ENCODE measurements at regions not wholly inside any gene's neighbourhood (a gene's known extent, or its start where the extent isn't known, plus 50 kb on each side); places are given as distances from the start of the nearest gene placed in this dataset.
"Not testable (repeated sequence)": the region's sequence is repeated elsewhere in the genome, so short reads cannot be mapped to it uniquely, and the experiment has no call there.

DNA sequence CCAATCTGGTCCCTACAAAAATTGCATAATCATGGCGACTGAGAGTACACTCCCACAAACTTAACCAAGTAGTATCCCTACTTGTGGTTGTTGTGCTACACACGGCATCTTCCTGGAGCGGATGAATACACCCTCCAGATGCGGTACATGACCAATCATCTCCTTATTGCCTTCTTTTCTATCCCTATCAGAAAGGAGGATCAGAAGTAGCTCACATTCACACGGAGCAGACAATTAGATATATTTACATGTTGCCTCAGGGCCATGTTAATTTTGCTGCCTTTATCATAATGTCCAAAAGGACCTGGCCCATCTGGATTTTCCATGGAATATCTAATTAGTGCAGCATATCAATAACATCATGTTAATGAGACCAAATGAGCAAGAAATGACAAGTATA, 96.4 kb upstream of the RNU6-1 start:
- no peak overlapping the region for H3K27ac ChIP-seq (ENCODE audit: low read length)
- DNase-seq = no peak
- H3K4me3 ChIP-seq (ENCODE audit: low read length) = no peak overlapping the region
- no peaks in the 10 kb centered on the region for H4K20me1 ChIP-seq (ENCODE audit: insufficient read depth, low read depth, low read length)
- H3K9me3 ChIP-seq (ENCODE audit: low read length) = no peaks in the 10 kb centered on the region
- H3K9ac ChIP-seq (ENCODE audit: low read length) = no peak overlapping the region
- H2AFZ ChIP-seq (ENCODE audit: low read length) = no peak overlapping the region
- H3K9me2 ChIP-seq (replicated peaks; ENCODE audit: insufficient read depth, low read length) = no peaks in the 10 kb centered on the region
- no peaks in the 10 kb centered on the region for H3K79me2 ChIP-seq (ENCODE audit: low read length)
- H3K4me1 ChIP-seq (ENCODE audit: low read length) = peaks cover 19% of the 10 kb centered on the region
- no peaks in the 10 kb centered on the region for H3K36me3 ChIP-seq (ENCODE audit: insufficient read depth, low read length)
- H3K27me3 ChIP-seq (ENCODE audit: low read length) = no peaks in the 10 kb centered on the region
- no peak overlapping the region for H3K4me2 ChIP-seq (ENCODE audit: low read depth, low read length, poor library complexity, severe bottlenecking)

DNA sequence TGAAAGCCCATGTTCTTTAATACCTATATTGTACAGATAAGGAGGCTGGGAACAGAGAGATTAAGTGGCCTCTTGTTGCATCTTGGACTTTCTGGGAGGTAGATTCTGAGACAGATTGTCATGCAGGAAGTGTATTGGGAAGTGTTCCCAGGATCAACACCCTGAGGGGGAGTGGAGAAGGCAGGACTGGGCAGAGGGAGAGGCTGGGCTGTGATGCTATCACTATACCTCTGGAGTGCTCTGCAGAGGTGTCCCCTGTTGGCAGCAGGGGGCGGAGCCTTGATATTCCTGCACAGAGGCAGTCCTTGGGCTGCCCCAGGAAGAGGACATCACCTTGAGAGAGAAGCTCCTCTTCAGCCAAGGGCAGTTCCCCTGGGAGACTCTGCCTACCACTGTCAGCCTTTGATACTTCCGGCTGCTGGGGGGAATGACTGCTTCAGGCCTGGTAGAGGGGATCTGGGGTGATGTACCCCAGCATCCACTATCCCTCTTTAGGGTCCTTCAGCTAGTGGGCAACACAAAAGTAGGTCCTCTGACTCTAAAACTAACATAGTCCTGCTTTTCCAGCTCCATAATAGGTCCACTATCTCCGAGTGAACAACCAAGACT, 97.4 kb upstream of the RNU6-1 start:
- Histone ChIP-seq H2AFZ (ENCODE audit: low read length) (peak overlapping the region; percentile 97; the same call in 1 of the 2 replicates), H3K9ac (ENCODE audit: low read length) (no peak overlapping the region), H3K4me3 (ENCODE audit: low read length) (no peak overlapping the region), H3K79me2 (ENCODE audit: low read length) (no peaks in the 10 kb centered on the region), H3K27me3 (ENCODE audit: low read length) (no peaks in the 10 kb centered on the region), H3K4me1 (ENCODE audit: low read length) (peaks cover 19% of the 10 kb centered on the region), H4K20me1 (ENCODE audit: insufficient read depth, low read depth, low read length) (no peaks in the 10 kb centered on the region), H3K9me3 (ENCODE audit: low read length) (no peaks in the 10 kb centered on the region), H3K27ac (ENCODE audit: low read length) (0 out of 2 replicates have a peak overlapping the region, but pooled peaks have one; percentile 84), H3K4me2 (ENCODE audit: low read depth, low read length, poor library complexity, severe bottlenecking) (peak overlapping the region; percentile 73), H3K9me2 (replicated peaks; ENCODE audit: insufficient read depth, low read length) (no peaks in the 10 kb centered on the region), H3K36me3 (ENCODE audit: insufficient read depth, low read length) (no peaks in the 10 kb centered on the region)
- peak; percentile 52 for DNase-seq

DNA sequence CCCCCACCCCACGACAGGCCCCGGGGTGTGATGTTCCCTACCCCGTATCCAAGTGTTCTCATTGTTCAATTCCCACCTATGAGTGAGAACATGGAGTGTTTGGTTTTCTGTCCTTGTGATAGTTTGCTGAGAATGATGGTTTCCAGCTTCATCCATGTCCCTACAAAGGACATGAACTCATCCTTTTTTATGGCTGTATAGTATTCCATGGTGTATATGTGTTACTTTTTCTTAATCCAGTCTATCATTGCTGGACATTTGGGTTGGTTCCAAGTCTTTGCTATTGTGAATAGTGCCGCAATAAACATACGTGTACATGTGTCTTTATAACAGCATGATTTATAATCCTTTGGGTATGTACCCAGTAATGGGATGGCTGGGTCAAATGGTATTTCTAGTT, 99.3 kb upstream of the RNU6-1 start:
- not testable (repeated sequence) for H4K20me1 ChIP-seq (ENCODE audit: insufficient read depth, low read depth, low read length); H3K79me2 ChIP-seq (ENCODE audit: low read length); H2AFZ ChIP-seq (ENCODE audit: low read length); DNase-seq; H3K9me3 ChIP-seq (ENCODE audit: low read length); H3K4me3 ChIP-seq (ENCODE audit: low read length); H3K9ac ChIP-seq (ENCODE audit: low read length); H3K9me2 ChIP-seq (replicated peaks; ENCODE audit: insufficient read depth, low read length); H3K4me2 ChIP-seq (ENCODE audit: low read depth, low read length, poor library complexity, severe bottlenecking); H3K36me3 ChIP-seq (ENCODE audit: insufficient read depth, low read length); H3K27ac ChIP-seq (ENCODE audit: low read length); H3K27me3 ChIP-seq (ENCODE audit: low read length)
- H3K4me1 ChIP-seq (ENCODE audit: low read length) = peaks cover 19% of the 10 kb centered on the region

DNA sequence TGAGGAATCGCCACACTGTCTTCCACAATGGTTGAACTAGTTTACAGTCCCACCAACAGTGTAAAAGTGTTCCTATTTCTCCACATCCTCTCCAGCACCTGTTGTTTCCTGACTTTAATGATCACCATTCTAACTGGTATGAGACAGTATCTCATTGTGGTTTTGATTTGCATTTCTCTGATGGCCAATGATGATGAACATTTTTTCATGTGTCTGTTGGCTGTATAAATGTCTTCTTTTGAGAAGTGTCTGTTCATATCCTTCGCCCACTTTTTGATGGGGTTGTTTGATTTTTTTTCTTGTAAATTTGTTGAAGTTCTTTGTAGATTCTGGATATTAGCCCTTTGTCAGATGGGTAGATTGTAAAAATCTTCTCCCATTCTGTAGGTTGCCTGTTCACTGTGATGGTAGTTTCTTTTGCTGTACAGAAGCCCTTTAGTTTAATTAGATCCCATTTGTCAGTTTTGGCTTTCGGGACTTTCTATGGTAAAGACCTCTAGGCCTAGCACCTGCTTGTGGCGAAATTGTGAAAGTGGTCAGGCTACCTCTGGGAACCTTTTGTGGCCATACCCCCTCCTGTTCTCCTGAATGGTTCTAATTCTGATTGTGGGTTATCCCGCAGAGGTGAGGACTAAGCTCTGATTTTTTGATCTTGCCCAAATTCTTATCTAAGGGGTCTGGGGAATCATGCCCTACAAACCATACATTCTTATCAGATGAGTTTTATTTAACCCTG, 99.9 kb upstream of the RNU6-1 start:
- H3K4me2 ChIP-seq (ENCODE audit: low read depth, low read length, poor library complexity, severe bottlenecking); H3K36me3 ChIP-seq (ENCODE audit: insufficient read depth, low read length); H3K79me2 ChIP-seq (ENCODE audit: low read length); H3K9me3 ChIP-seq (ENCODE audit: low read length); H3K4me3 ChIP-seq (ENCODE audit: low read length); H4K20me1 ChIP-seq (ENCODE audit: insufficient read depth, low read depth, low read length); H3K27me3 ChIP-seq (ENCODE audit: low read length); H3K9me2 ChIP-seq (replicated peaks; ENCODE audit: insufficient read depth, low read length); DNase-seq; H2AFZ ChIP-seq (ENCODE audit: low read length); H3K27ac ChIP-seq (ENCODE audit: low read length); H3K9ac ChIP-seq (ENCODE audit: low read length): not testable (repeated sequence)
- H3K4me1 ChIP-seq (ENCODE audit: low read length) = peaks cover 19% of the 10 kb centered on the region

DNA sequence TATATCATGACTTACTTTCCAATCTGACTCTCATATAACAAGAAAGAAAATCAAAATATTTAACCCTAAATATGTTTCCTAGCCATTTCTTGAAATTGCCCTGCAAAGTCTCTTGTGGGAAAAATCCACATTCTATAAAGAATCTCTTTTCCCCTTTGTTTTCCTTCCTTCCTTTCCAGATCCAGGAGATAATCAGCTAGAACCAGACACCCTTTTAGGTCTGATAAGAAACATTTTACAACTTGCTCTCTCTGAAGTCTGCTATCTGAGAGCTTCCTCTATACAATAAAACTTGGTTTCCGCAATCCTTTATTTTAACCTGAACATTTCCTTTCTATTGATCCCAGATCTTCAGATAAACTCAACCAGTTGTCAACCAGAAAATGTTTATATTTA, 100.5 kb upstream of the RNU6-1 start:
- no peaks in the 10 kb centered on the region for H3K79me2 ChIP-seq (ENCODE audit: low read length)
- H3K27ac ChIP-seq (ENCODE audit: low read length) = no peak overlapping the region
- no peak overlapping the region for H3K9ac ChIP-seq (ENCODE audit: low read length)
- peaks cover 21% of the 10 kb centered on the region for H3K4me1 ChIP-seq (ENCODE audit: low read length)
- no peak overlapping the region for H2AFZ ChIP-seq (ENCODE audit: low read length)
- no peaks in the 10 kb centered on the region for H3K27me3 ChIP-seq (ENCODE audit: low read length)
- H3K4me2 ChIP-seq (ENCODE audit: low read depth, low read length, poor library complexity, severe bottlenecking) = no peak overlapping the region
- no peak overlapping the region for H3K4me3 ChIP-seq (ENCODE audit: low read length)
- DNase-seq = no peak
- H3K36me3 ChIP-seq (ENCODE audit: insufficient read depth, low read length) = no peaks in the 10 kb centered on the region
- H4K20me1 ChIP-seq (ENCODE audit: insufficient read depth, low read depth, low read length) = no peaks in the 10 kb centered on the region
- no peaks in the 10 kb centered on the region for H3K9me2 ChIP-seq (replicated peaks; ENCODE audit: insufficient read depth, low read length)
- no peaks in the 10 kb centered on the region for H3K9me3 ChIP-seq (ENCODE audit: low read length)

DNA sequence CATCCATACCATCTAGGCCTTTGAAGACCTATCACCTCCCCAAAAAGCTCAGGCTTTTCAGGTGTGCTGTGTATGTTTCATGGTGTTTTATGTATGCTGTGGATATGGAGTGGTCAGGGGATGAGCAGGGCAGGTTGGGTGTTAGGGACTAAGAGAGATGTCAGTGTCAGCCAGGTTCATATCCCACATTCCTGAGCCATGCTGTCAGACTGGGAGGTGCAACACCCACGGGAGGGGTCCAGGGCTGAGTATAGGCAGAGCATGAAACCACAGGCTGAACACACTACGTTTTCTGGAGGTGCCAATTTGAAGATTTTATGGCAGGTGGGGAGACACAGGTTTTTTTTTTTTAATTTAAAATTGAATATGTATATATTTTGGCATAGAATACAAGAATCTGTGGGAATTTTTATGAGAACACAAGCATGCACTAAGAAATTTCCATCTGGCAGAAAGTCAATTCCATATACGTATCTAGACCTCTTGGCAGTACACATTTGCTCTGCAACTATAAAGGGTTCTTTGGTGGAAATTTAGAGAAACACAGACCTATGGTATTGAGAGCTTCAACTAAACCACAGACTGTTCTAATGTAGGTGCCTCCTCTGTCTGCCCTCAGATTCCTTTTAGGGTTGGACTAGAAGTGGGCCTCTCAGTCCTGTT, 101.9 kb upstream of the RNU6-1 start:
- DNase-seq = no peak
- Histone ChIP-seq H3K4me2 (ENCODE audit: low read depth, low read length, poor library complexity, severe bottlenecking) (no peak overlapping the region), H2AFZ (ENCODE audit: low read length) (no peak overlapping the region)

DNA sequence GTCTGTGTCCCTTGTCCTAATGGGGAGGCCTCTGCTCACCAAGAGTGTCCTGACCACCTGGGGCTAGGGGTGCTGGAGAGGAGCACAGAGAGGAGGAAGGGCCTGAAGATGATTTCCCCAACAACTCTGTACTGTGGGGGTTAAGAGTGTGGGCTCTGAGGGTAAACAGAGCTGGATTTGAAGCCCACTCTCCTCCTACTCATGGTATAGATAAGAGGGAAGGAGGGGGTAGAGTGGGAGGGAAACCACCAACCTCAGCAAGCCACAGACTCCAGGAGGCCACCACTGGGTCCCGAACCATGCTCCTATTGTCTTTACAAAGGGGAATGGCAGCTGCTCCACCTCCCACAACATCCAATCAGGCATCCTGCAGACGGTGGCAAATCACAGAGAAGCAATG, 103.6 kb upstream of the RNU6-1 start:
- no peak overlapping the region for H3K4me2 ChIP-seq (ENCODE audit: low read depth, low read length, poor library complexity, severe bottlenecking)
- no peak overlapping the region for H3K27ac ChIP-seq (ENCODE audit: low read length)
- no peaks in the 10 kb centered on the region for H3K9me2 ChIP-seq (replicated peaks; ENCODE audit: insufficient read depth, low read length)
- no peaks in the 10 kb centered on the region for H4K20me1 ChIP-seq (ENCODE audit: insufficient read depth, low read depth, low read length)
- H3K36me3 ChIP-seq (ENCODE audit: insufficient read depth, low read length) = no peaks in the 10 kb centered on the region
- DNase-seq = no peak
- no peak overlapping the region for H3K4me3 ChIP-seq (ENCODE audit: low read length)
- no peak overlapping the region for H2AFZ ChIP-seq (ENCODE audit: low read length)
- H3K9ac ChIP-seq (ENCODE audit: low read length) = no peak overlapping the region
- no peaks in the 10 kb centered on the region for H3K27me3 ChIP-seq (ENCODE audit: low read length)
- H3K79me2 ChIP-seq (ENCODE audit: low read length) = no peaks in the 10 kb centered on the region
- peaks cover 18% of the 10 kb centered on the region for H3K4me1 ChIP-seq (ENCODE audit: low read length)
- H3K9me3 ChIP-seq (ENCODE audit: low read length) = no peaks in the 10 kb centered on the region

More for the DNA sequence above, 101.9 kb upstream of the RNU6-1 start:
- H3K27ac ChIP-seq (ENCODE audit: low read length) = no peak overlapping the region
- no peaks in the 10 kb centered on the region for H3K27me3 ChIP-seq (ENCODE audit: low read length)
- no peaks in the 10 kb centered on the region for H3K36me3 ChIP-seq (ENCODE audit: insufficient read depth, low read length)
- no peaks in the 10 kb centered on the region for H3K9me2 ChIP-seq (replicated peaks; ENCODE audit: insufficient read depth, low read length)
- H4K20me1 ChIP-seq (ENCODE audit: insufficient read depth, low read depth, low read length) = no peaks in the 10 kb centered on the region
- H3K9ac ChIP-seq (ENCODE audit: low read length) = no peak overlapping the region
- H3K4me3 ChIP-seq (ENCODE audit: low read length) = no peak overlapping the region
- no peaks in the 10 kb centered on the region for H3K9me3 ChIP-seq (ENCODE audit: low read length)
- no peaks in the 10 kb centered on the region for H3K79me2 ChIP-seq (ENCODE audit: low read length)
- peaks cover 31% of the 10 kb centered on the region for H3K4me1 ChIP-seq (ENCODE audit: low read length)

DNA sequence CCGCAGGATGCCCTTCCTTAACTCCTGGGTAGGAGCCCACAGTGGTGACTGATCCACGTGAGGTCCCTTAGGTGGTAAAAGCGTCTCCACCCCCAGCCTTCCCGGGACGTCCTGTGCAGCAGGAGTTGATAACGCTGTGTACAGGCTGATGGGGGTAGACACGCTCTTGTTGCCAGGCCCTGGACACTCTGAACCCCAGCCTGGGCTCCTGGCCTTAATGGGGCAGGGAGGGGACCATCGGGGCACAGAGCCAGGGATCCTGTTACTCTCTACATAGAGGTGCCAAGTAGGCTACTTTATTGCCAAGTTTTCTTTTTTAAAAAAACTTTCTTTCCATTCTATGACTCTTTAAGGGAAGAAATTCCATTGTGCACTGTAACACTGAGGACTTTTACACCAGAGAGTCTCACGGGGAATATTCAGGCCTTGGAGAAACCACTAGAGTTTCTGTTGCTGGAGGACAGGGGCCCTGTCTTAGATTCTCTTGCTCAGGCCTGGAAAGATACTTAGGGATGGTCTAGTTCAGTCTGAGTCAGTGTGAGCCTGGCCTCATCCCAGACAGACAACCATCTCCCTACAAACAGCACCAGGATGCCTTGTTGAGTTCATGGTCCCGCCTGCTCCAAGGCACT, 104.3 kb upstream of the RNU6-1 start:
- no peak overlapping the region for H3K4me3 ChIP-seq (ENCODE audit: low read length)
- peaks cover 15% of the 10 kb centered on the region for H3K4me1 ChIP-seq (ENCODE audit: low read length)
- no peak overlapping the region for H3K4me2 ChIP-seq (ENCODE audit: low read depth, low read length, poor library complexity, severe bottlenecking)
- H3K27me3 ChIP-seq (ENCODE audit: low read length) = no peaks in the 10 kb centered on the region
- H3K36me3 ChIP-seq (ENCODE audit: insufficient read depth, low read length) = no peaks in the 10 kb centered on the region
- no peak for DNase-seq
- no peak overlapping the region for H2AFZ ChIP-seq (ENCODE audit: low read length)
- no peaks in the 10 kb centered on the region for H3K9me3 ChIP-seq (ENCODE audit: low read length)
- H3K79me2 ChIP-seq (ENCODE audit: low read length) = no peaks in the 10 kb centered on the region
- H4K20me1 ChIP-seq (ENCODE audit: insufficient read depth, low read depth, low read length) = no peaks in the 10 kb centered on the region
- no peak overlapping the region for H3K9ac ChIP-seq (ENCODE audit: low read length)
- H3K27ac ChIP-seq (ENCODE audit: low read length) = no peak overlapping the region
- H3K9me2 ChIP-seq (replicated peaks; ENCODE audit: insufficient read depth, low read length) = no peaks in the 10 kb centered on the region
